NCI-H524 treated with DMSO at 0.1 percent for 48 hours (cell line): ENCODE measurements at regions not wholly inside any gene's neighbourhood (a gene's known extent, or its start where the extent isn't known, plus 50 kb on each side); places are given as distances from the start of the nearest gene placed in this dataset.
A peak's percentile ranks its signal among the peaks of the same experiment; 100 is the strongest.

Experiments
- DNase-seq: peaks from one replicate; lab custom pipeline; 2025; lab: John Stamatoyannopoulos, UW

GRCh38 chr2:161020437-161020836 lies 139.8 kb upstream of the TANK start:
- DNase-seq: no peak

- no peak for DNase-seq
Observed at GRCh38 chr2:161028581-161028980, 131.6 kb upstream of the TANK start.

- DNase-seq: no peak
Observed at GRCh38 chr2:161029321-161029720, 130.9 kb upstream of the TANK start.

- no peak for DNase-seq
Observed at GRCh38 chr2:161030260-161031063, 129.8 kb upstream of the TANK start.

GRCh38 chr2:161031511-161031910 lies 128.7 kb upstream of the TANK start:
- DNase-seq: no peak

- no peak for DNase-seq
Observed at GRCh38 chr2:161032635-161033034, 127.6 kb upstream of the TANK start.

- no peak for DNase-seq
Observed at GRCh38 chr2:161033059-161033660, 127.1 kb upstream of the TANK start.

- no peak for DNase-seq
Observed at GRCh38 chr2:161036926-161037325, 123.3 kb upstream of the TANK start.

GRCh38 chr2:161039071-161039470 lies 121.2 kb upstream of the TANK start:
- no peak for DNase-seq

- no peak for DNase-seq
Observed at GRCh38 chr2:161041356-161041755, 118.9 kb upstream of the TANK start.

- DNase-seq: no peak
Observed at GRCh38 chr2:161042990-161043625, 117.1 kb upstream of the TANK start.

- DNase-seq: no peak
Observed at GRCh38 chr2:161044095-161044865, 115.9 kb upstream of the TANK start.

- no peak for DNase-seq
Observed at GRCh38 chr2:161044921-161045320, 115.3 kb upstream of the TANK start.

GRCh38 chr2:161045726-161046125 lies 114.5 kb upstream of the TANK start:
- DNase-seq: no peak

- DNase-seq: no peak
Observed at GRCh38 chr2:161046876-161047275, 113.4 kb upstream of the TANK start.

GRCh38 chr2:161048317-161048716 lies 111.9 kb upstream of the TANK start:
- no peak for DNase-seq

GRCh38 chr2:161049559-161049958 lies 110.7 kb upstream of the TANK start:
- peak; percentile 15 for DNase-seq

- DNase-seq: no peak
Observed at GRCh38 chr2:161052214-161052613, 108.0 kb upstream of the TANK start.

- DNase-seq: no peak
Observed at GRCh38 chr2:161055289-161055688, 104.9 kb upstream of the TANK start.

GRCh38 chr2:161059388-161059787 lies 100.8 kb upstream of the TANK start:
- DNase-seq: no peak

GRCh38 chr2:161061786-161062185 lies 98.4 kb upstream of the TANK start:
- no peak for DNase-seq

GRCh38 chr2:161063157-161063945 lies 96.9 kb upstream of the TANK start:
- DNase-seq: peak; percentile 58
